HG03135 (cell line): ENCODE measurements at regions not wholly inside any gene's neighbourhood (a gene's known extent, or its start where the extent isn't known, plus 50 kb on each side); places are given as distances from the start of the nearest gene placed in this dataset.
"Not testable (repeated sequence)": the region's sequence is repeated elsewhere in the genome, so short reads cannot be mapped to it uniquely, and the experiment has no call there.

Experiments
- ATAC-seq: cut with Tn5 transposase; IDR thresholded peaks from one replicate; pipeline ENCODE4 v1.9.1; 2021; ENCODE audit warnings: mild to moderate bottlenecking, moderate library complexity; ENCODE audit not compliant: unreplicated experiment

GRCh38 chr1:157294387-157295145 lies 156.4 kb upstream of the ETV3 start:
- not testable (repeated sequence) for ATAC-seq

GRCh38 chr1:157292809-157293564 lies 154.8 kb upstream of the ETV3 start:
- ATAC-seq = no peak

DNA sequence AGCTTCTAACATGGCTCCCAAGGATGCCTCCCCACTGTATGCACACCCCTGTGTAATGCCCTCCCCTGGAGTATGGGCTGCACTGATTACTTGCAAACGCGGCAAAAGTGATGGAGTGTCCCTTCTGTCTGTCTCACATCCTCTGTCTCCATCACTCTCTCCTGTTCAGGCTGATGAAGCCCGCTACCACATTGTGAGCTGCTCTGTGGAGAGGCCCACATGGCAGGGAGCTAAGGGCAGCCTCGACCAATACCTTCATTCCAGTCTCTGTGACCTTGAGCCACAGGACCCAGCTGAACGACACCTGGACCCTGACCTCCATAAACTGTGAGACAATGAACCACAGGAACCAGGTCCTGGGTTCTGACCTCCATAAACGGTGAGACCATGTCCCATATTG lies 154.1 kb upstream of the ETV3 start:
- no peak for ATAC-seq

- no peak for ATAC-seq
These were observed 152.9 kb upstream of the ETV3 start for GRCh38 chr1:157291083-157291482.

DNA sequence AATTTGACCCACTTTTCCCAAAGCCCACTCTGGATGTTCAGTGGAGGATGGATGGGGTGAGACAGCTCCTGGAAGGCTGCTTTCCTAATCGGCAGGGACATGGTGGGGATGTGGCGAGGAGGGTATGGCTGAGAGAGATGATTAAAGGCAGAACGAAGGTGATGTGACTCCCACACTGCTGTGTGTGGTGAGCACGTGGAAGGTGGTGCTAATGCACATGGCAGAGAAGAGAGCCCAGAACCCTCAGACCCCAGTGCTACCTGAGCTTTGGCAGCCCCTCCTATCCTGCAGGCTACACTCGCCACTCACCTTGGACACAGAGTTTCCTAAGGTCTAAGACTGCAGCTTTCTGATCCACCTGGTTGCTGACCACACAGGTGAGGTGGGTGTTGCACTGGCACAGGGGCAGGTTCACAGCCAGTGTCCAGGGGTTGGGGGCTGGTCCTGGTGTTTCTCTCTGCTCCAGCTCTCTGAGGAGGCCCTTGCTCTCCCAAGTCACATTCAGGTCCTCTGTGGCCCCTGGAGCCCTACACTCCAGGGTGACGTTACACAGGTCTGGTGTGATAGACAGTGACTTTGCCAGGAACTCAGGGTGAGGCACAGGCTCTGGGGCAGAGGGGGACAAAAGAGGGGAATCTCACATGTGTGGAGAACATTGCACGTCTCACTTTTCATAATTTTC lies 151.4 kb upstream of the ETV3 start:
- ATAC-seq = no peak

- no peak for ATAC-seq
These were observed 150.8 kb upstream of the ETV3 start for GRCh38 chr1:157288996-157289395.

- ATAC-seq = no peak
These were observed 150.3 kb upstream of the ETV3 start for GRCh38 chr1:157288492-157288891.

GRCh38 chr1:157288006-157288405 lies 149.8 kb upstream of the ETV3 start:
- no peak for ATAC-seq

DNA sequence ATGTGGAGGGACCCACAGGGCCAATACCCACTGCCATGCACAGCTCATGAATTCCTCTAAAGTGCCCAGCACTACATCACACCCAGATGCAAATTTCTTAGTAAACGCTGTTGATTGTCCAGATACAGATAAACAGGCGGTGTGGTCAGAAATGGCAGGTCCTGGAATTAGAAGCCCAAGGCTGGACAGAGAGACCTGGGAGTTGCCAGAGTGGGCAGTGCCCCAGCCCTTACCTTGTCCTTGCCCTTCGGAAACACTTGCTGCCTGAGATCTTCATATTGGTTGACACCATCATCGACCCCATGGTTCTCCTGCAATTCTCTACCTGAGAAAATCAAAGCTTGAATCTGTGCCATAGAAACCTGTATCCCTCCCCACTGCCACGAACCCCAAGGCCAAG lies 149.3 kb upstream of the ETV3 start:
- ATAC-seq = no peak

GRCh38 chr1:157286646-157287420 lies 148.6 kb upstream of the ETV3 start:
- no peak for ATAC-seq

DNA sequence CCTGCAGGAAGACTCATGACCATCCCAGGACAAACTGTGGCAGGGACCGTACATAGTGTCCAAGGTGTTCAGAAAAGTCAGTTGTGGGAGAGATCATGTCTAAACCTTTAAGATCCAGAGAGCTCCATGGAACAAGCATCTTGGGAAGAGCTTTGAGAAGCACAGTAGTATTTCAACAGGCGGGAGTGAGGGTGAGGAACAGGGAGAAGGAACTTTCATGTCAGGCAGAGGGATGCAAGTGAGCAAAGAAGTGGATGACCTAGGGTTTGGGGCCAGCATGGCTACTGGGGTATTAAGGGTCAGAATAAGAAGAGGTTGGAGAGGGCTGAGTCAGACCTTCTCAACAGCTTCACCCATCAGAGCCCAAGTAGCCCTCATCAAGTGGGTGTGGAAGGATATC lies 147.9 kb upstream of the ETV3 start:
- ATAC-seq = no peak

GRCh38 chr1:157284451-157284850 lies 146.3 kb upstream of the ETV3 start:
- no peak for ATAC-seq

GRCh38 chr1:157279802-157280140 lies 141.6 kb upstream of the ETV3 start:
- ATAC-seq = no peak

GRCh38 chr1:157279138-157279801 lies 141.1 kb upstream of the ETV3 start:
- ATAC-seq = no peak

DNA sequence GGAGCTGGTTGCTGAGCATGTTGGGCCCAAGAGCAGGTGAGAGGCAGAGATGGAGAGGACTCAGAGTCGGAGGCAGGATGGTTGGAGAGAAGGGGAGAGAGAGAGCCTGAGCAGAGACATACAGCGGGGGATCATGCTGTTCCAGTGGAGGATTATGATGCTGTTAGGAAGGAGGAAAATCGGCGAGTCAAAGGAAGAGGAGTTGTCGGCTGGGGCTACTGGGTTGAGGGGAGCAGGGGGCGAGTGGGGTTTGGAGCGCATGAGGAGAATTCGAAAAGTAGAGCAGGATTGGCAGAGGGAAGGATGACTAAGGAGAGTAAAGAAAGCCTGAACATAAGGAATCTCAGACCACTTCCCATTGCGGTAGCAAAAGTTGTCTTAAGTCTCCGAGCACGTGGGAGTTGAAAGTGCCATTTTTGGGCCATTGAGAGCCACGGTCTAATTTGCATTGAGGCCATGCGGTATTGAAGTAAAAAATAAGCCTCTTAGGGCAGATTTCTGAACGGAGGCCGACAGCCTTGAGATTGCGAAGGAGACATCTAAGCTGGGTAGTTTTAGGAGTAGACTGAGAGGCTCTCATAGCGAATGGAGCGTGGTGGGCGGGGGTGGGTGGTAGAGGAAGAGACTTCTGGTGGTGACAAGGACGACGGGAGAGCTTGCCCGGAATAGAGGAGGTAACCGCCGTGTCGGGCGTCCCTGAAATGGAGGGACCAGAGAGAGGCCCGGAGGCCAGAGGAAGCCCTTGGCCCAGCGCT lies 140.4 kb upstream of the ETV3 start:
- no peak for ATAC-seq

DNA sequence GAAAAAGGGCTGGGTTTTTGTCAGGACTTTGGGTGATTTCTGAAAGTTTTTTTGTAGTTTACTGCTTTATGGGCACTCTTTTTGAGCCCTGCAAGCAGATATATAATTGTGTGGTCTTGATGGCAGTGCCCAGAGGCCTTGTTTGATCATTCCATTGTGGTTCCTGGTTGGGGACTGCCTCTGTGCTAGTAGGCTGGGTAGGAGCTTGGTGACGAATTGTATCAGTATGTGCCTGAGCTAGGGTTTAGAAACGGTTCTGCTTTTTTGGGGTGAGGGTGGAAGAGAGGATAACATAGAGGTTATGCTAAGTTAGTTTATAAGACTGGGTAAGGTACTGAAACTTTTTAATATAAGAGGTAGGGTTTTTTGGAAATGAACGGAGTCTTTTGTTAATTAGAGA lies 139.7 kb upstream of the ETV3 start:
- ATAC-seq = no peak

GRCh38 chr1:157277281-157277680 lies 139.1 kb upstream of the ETV3 start:
- ATAC-seq = no peak

DNA sequence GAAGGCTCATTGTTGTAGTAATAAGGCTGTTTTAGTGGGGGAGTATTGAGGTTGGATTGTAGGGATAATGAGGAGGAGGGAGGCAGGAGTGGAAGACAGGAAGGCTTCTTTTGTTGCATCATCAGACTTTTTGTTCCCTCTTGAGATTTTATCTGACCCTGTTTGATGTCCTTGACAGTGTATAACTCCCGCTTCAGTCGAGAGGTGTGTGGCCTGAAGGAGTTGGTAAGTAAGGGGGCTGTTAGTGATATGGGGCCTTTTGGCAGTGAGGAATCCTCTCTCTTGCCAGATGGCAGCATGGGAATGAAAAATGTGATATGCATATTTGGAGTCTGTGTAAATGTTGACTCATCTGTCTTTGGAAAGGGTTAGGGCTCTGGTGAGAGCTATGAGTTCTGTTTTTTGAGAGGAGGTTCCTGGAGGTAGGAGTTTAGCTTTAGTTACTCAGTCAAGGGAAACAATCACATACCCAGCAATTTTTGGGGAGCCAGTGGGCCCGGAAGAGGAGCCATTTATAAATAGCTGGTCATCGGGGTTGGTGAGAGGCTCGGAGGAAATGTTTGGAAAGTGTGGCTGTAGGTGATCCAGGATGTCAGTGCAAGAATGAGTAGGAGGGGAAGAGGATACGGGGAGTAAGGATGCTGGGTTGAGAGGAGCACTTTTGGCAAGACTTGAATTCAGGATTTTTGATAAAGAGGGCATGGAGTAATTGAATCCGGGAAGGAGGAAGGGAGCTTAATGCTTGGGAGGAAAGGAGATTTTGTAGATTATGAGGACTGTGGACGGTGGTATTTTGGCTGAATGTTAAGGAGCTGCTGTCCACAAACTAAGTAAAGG lies 136.7 kb upstream of the ETV3 start:
- ATAC-seq = no peak
